ENCODE measurements at regions not wholly inside any gene's neighbourhood (a gene's known extent, or its start where the extent isn't known, plus 50 kb on each side); places are given as distances from the start of the nearest gene placed in this dataset.
"Not testable (repeated sequence)": the region's sequence is repeated elsewhere in the genome, so short reads cannot be mapped to it uniquely, and the experiment has no call there.

DNA sequence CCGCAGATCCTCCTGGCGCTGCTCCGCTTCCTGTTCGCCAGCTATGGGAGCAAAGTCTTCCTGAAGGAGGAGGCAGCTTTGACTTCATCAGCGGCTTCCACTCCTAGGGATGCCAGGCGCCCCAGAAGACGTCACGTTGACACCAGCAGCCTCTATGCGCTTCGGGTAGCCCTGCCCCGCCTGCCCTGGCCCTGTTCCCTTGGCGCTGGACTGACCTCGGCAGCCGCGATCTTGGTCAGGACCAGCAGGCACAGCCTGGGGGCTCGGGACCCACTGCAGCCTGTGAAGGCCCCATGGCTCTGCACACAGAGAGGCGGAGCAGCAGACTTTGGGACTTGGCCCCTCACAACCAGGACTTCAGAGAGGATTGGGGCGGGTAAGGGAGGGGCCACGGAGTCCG is 957.8 kb downstream of the RPIA start:
- ATAC-seq (ENCODE audit: insufficient number of reproducible peaks, low FRiP score, low read depth); H3K4me1 ChIP-seq (ENCODE audit: control insufficient read depth in 1 of 2, low read depth in 2 of 2); H3K9me3 ChIP-seq; H3K27me3 ChIP-seq (replicated peaks; ENCODE audit: insufficient read depth); H3K4me3 ChIP-seq; DNase-seq (ENCODE audit: low spot score); H3K36me3 ChIP-seq; H3K27ac ChIP-seq: not testable (repeated sequence)

DNA sequence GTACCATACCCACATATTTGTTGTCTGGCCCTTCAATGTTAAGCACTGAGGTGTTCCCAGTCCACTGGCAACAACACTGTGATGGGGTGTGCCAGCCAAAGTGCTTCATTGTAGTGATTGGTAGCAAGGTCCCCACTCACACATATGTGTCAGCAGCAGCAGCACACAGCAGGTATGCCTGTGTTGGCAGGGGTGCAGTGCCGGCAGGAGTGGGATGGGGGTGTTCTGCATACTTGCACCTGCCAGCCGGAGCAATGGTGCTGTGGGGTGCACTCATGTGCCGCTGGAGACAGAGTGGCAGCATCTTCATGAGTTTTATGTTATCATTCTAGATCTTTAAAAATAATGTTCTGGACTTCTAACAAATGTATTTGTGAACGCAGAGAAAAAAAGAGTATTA is 987.8 kb downstream of the RPIA start:
- H3K9me3 ChIP-seq; H3K27ac ChIP-seq; H3K27me3 ChIP-seq (replicated peaks; ENCODE audit: insufficient read depth); H3K36me3 ChIP-seq; ATAC-seq (ENCODE audit: insufficient number of reproducible peaks, low FRiP score, low read depth); H3K4me1 ChIP-seq (ENCODE audit: control insufficient read depth in 1 of 2, low read depth in 2 of 2); H3K4me3 ChIP-seq; DNase-seq (ENCODE audit: low spot score): not testable (repeated sequence)

Data from thoracic aorta (tissue), 2 donors.